Glutamatergic neuron (in vitro differentiated cells): ENCODE measurements at regions not wholly inside any gene's neighbourhood (a gene's known extent, or its start where the extent isn't known, plus 50 kb on each side); places are given as distances from the start of the nearest gene placed in this dataset.

ENCODE experiments used
- DNase-seq: peaks from one replicate; pipeline ENCODE4 v3.0.0; 2022
- H3K27ac Mint-ChIP-seq: one replicate; pipeline ENCODE4 v1.8.0; 2020; ENCODE audit warnings: mild to moderate bottlenecking, mixed read lengths, inconsistent platforms; ENCODE audit not compliant: unreplicated experiment
- H3K27me3 Mint-ChIP-seq: one replicate; pipeline ENCODE4 v1.8.0; 2020; ENCODE audit warnings: mild to moderate bottlenecking, moderate library complexity, mixed read lengths, inconsistent platforms; ENCODE audit not compliant: unreplicated experiment
- H3K36me3 Mint-ChIP-seq: one replicate; pipeline ENCODE4 v1.8.0; 2020; ENCODE audit warnings: mild to moderate bottlenecking, mixed read lengths, inconsistent platforms; ENCODE audit not compliant: unreplicated experiment
- H3K4me1 Mint-ChIP-seq: one replicate; pipeline ENCODE4 v1.8.0; 2020; ENCODE audit warnings: mild to moderate bottlenecking, low read depth, mixed read lengths, inconsistent platforms; ENCODE audit not compliant: unreplicated experiment
- H3K4me3 Mint-ChIP-seq: one replicate; pipeline ENCODE4 v1.8.0; 2020; ENCODE audit warnings: mild to moderate bottlenecking, mixed read lengths, inconsistent platforms; ENCODE audit not compliant: unreplicated experiment
- H3K9me3 Mint-ChIP-seq: one replicate; pipeline ENCODE4 v1.8.0; 2020; ENCODE audit warnings: mild to moderate bottlenecking, moderate library complexity, mixed read lengths, inconsistent platforms; ENCODE audit not compliant: unreplicated experiment
- TF ChIP-seq, protein P1 (sequence below): fragments of 200-600 bp; sonication (generic); IDR thresholded peaks from one replicate; pipeline ENCODE4 v1.5.0; 2021; ENCODE audit not compliant: partially characterized antibody, unreplicated experiment

- Mint-ChIP-seq H3K4me1 (no peaks in the 10 kb centered on the region), H3K36me3 (peaks cover 29% of the 10 kb centered on the region), H3K4me3 (no peak overlapping the region), H3K9me3 (peaks cover 6% of the 10 kb centered on the region), H3K27me3 (no peaks in the 10 kb centered on the region), H3K27ac (no peak overlapping the region)
- TF ChIP-seq, protein P1, sequence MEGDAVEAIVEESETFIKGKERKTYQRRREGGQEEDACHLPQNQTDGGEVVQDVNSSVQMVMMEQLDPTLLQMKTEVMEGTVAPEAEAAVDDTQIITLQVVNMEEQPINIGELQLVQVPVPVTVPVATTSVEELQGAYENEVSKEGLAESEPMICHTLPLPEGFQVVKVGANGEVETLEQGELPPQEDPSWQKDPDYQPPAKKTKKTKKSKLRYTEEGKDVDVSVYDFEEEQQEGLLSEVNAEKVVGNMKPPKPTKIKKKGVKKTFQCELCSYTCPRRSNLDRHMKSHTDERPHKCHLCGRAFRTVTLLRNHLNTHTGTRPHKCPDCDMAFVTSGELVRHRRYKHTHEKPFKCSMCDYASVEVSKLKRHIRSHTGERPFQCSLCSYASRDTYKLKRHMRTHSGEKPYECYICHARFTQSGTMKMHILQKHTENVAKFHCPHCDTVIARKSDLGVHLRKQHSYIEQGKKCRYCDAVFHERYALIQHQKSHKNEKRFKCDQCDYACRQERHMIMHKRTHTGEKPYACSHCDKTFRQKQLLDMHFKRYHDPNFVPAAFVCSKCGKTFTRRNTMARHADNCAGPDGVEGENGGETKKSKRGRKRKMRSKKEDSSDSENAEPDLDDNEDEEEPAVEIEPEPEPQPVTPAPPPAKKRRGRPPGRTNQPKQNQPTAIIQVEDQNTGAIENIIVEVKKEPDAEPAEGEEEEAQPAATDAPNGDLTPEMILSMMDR = no peak
- DNase-seq = no peak
Measured at GRCh38 chr6:159642995-159643394, 50.0 kb downstream of the SOD2 start.

DNA sequence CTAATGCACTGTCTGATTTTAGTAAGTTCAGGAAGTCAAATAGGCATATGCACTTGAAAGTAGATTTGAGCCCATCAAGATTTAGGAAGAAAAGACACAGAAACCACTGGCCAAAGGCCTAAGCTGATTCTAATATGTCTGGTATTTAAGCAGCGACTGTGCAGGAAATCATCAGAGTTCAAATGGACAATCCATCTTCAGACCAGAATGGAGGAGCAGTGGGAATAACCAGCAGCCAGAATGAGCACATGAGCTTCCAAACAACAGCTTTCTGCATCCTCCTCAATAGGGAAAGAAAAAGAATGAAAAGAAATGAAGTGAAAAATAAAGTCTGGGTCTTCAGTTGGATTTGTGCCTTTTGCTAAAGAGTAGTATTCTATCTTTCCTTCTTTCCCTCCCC, 50.6 kb downstream of the SOD2 start:
- Mint-ChIP-seq H3K36me3 (peaks cover 29% of the 10 kb centered on the region), H3K27ac (no peak overlapping the region)

GRCh38 chr6:159640722-159641482, 52.1 kb downstream of the SOD2 start:
- H3K27me3 Mint-ChIP-seq = no peaks in the 10 kb centered on the region
- TF ChIP-seq, protein P1 = no peak
- H3K4me1 Mint-ChIP-seq = no peaks in the 10 kb centered on the region
- H3K36me3 Mint-ChIP-seq = peaks cover 29% of the 10 kb centered on the region
- no peak overlapping the region for H3K4me3 Mint-ChIP-seq
- H3K27ac Mint-ChIP-seq = no peak overlapping the region
- peaks cover 6% of the 10 kb centered on the region for H3K9me3 Mint-ChIP-seq
- no peak for DNase-seq

More for the DNA sequence above, 50.6 kb downstream of the SOD2 start:
- Mint-ChIP-seq H3K9me3 (peaks cover 6% of the 10 kb centered on the region), H3K4me1 (no peaks in the 10 kb centered on the region), H3K4me3 (no peak overlapping the region), H3K27me3 (no peaks in the 10 kb centered on the region)
- no peak for DNase-seq
- TF ChIP-seq, protein P1 = no peak

- Mint-ChIP-seq H3K9me3 (peaks cover 5% of the 10 kb centered on the region), H3K4me3 (no peak overlapping the region), H3K27me3 (no peaks in the 10 kb centered on the region), H3K4me1 (no peaks in the 10 kb centered on the region), H3K36me3 (peaks cover 29% of the 10 kb centered on the region), H3K27ac (no peak overlapping the region)
- TF ChIP-seq, protein P1 = no peak
- DNase-seq = no peak
Measured at GRCh38 chr6:159640322-159640721, 52.7 kb downstream of the SOD2 start.

DNA sequence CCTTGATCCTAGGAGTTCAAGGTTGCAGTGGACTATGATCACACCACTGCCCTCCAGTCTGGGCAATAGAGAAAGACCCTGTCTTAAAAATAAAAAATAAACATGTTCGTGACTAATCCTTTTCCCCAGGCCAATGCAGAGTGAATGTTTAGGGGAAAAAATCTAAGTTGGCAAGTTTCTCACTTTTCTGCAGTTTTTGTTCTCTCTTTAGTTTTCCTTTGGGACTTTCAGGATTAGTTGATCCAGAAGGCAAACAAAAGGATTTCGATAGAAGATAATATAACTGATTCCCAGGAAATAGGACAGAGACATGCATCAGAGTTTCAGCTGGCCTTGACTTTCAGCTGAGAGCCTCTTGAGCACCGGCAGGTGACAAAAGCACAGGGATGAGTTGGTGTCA, 53.3 kb downstream of the SOD2 start:
- TF ChIP-seq, protein P1 = no peak
- Mint-ChIP-seq H3K4me3 (no peak overlapping the region), H3K36me3 (peaks cover 29% of the 10 kb centered on the region)

More for the DNA sequence above, 53.3 kb downstream of the SOD2 start:
- H3K27me3 Mint-ChIP-seq = no peaks in the 10 kb centered on the region
- H3K27ac Mint-ChIP-seq = no peak overlapping the region
- peaks cover 3% of the 10 kb centered on the region for H3K9me3 Mint-ChIP-seq
- no peaks in the 10 kb centered on the region for H3K4me1 Mint-ChIP-seq
- no peak for DNase-seq
